K562 (cell line): ENCODE measurements at regions not wholly inside any gene's neighbourhood (a gene's known extent, or its start where the extent isn't known, plus 50 kb on each side); places are given as distances from the start of the nearest gene placed in this dataset.
"Not testable (repeated sequence)": the region's sequence is repeated elsewhere in the genome, so short reads cannot be mapped to it uniquely, and the experiment has no call there.

Experiments used
- ATAC-seq: fragments of 200-7000 bp; cut with Tn5 transposase; 3 replicates; pipeline ENCODE4 v1.9.1; 2020; ENCODE audit warnings: moderate library complexity
- BruUV-seq: library from RNA; stranded (reverse); fragments of 400-500 nt; replicated peaks from 2 replicates; lab custom pipeline; 2021; lab: Mats Ljungman, UMichigan
- CTCF ChIA-PET: fragments of 300-600 bp; formaldehyde crosslinking; extraction: SDS; loops from one replicate; lab custom pipeline; 2021; ENCODE audit warnings: low intra/inter-chr PET ratio; lab: Yijun Ruan, JAX
- POLR2A ChIA-PET: fragments of 300-600, 350-650 bp; sonication (Branson Sonifier 250); formaldehyde crosslinking; extraction: SDS; loops from one replicate; lab custom pipeline; 2021; ENCODE audit warnings: antibody characterized with exemption, inconsistent platforms; lab: Yijun Ruan, JAX
- DNase-seq, 4 experiments: peaks; one replicate each; pipeline versions ENCODE4 v3.0.0 to v3.0.0-alpha.2; 2011 to 2018; ENCODE audit warnings: low spot score in 3 of 4, mixed read lengths in 3 of 4; ENCODE audit errors: extremely low read depth in 1 of 4
- FAIRE-seq: peaks from 2 replicates; lab custom pipeline; 2011; peaks lifted over from hg19 to GRCh38; lab: Jason Lieb, UNC
- H2AFZ ChIP-seq: 2 replicates; pipeline ENCODE4 v1.6.0; 2011; ENCODE audit warnings: low read depth, low read length, control low read depth, inconsistent platforms
- H3K27ac ChIP-seq: fragments of 200-600 bp; 3 replicates; pipeline ENCODE4 v1.8.0; 2011; ENCODE audit warnings: low read depth, mild to moderate bottlenecking, control low read depth, inconsistent platforms, low read length, moderate library complexity, mixed read lengths; ENCODE audit errors: extremely low read depth
- H3K27me3 ChIP-seq, 2 experiments: fragments of 300-600 bp in 1 of 2; 2 replicates in 1 of 2; 3 replicates in 1 of 2; pipeline versions ENCODE4 v1.6.0 to v1.8.0; 2011; ENCODE audit warnings: inconsistent platforms in 2 of 2, low read length in 2 of 2, mild to moderate bottlenecking in 1 of 2, mixed read lengths in 1 of 2, moderate library complexity in 1 of 2; ENCODE audit not compliant: control insufficient read depth in 2 of 2, insufficient read depth in 2 of 2
- H3K36me3 ChIP-seq: fragments of 300-600 bp; 3 replicates; pipeline ENCODE4 v1.8.0; 2011; ENCODE audit warnings: mild to moderate bottlenecking, low read length, inconsistent platforms; ENCODE audit not compliant: control insufficient read depth, insufficient read depth
- H3K4me1 ChIP-seq, 2 experiments: fragments of 200-600 bp in 1 of 2; replicated peaks in 1 of 2; 2 replicates in 1 of 2; 3 replicates in 1 of 2; pipeline versions ENCODE4 v1.5.1 to v1.8.0; 2011; ENCODE audit warnings: inconsistent platforms in 2 of 2, low read length in 2 of 2, mild to moderate bottlenecking in 1 of 2, mixed read lengths in 1 of 2, moderate library complexity in 1 of 2; ENCODE audit not compliant: control insufficient read depth in 2 of 2, insufficient read depth in 2 of 2
- H3K4me2 ChIP-seq: 2 replicates; pipeline ENCODE4 v1.6.1; 2011; ENCODE audit warnings: low read length, control low read depth, inconsistent platforms, mixed read lengths; ENCODE audit not compliant: insufficient read depth
- H3K4me3 ChIP-seq: fragments of 200-600 bp; sonication (generic), shearing (Covaris generic); 2 replicates; pipeline ENCODE4 v1.5.1; 2016; ENCODE audit warnings: control low read depth, inconsistent platforms
- H3K79me2 ChIP-seq: fragments of 200-600 bp; 3 replicates; pipeline ENCODE4 v1.8.0; 2011; ENCODE audit warnings: low read length, inconsistent platforms; ENCODE audit not compliant: control insufficient read depth, insufficient read depth
- H3K9ac ChIP-seq, 2 experiments: 2 replicates each; pipeline versions ENCODE4 v1.6.0 to v1.6.1; 2011; ENCODE audit warnings: low read depth in 2 of 2, low read length in 2 of 2, control low read depth in 1 of 2, inconsistent platforms in 1 of 2, mild to moderate bottlenecking in 1 of 2, mixed read lengths in 1 of 2; ENCODE audit not compliant: insufficient read depth in 1 of 2
- H3K9me1 ChIP-seq: one replicate; pipeline ENCODE4 v1.6.0; 2011; ENCODE audit warnings: inconsistent platforms, mild to moderate bottlenecking, low read length, moderate library complexity; ENCODE audit not compliant: control insufficient read depth, insufficient read depth
- H3K9me3 ChIP-seq: replicated peaks from 2 replicates; pipeline ENCODE4 v1.5.1; 2011; ENCODE audit warnings: low read depth, low read length, inconsistent platforms; ENCODE audit not compliant: control insufficient read depth, insufficient read depth
- H4K20me1 ChIP-seq: replicated peaks from 2 replicates; pipeline ENCODE4 v1.6.1; 2011; ENCODE audit warnings: low read length, inconsistent platforms, mixed read lengths; ENCODE audit not compliant: control insufficient read depth, insufficient read depth
- DNMT1 ChIP-seq: fragments of 450-650 bp; IDR thresholded peaks from 2 replicates; pipeline ENCODE4 v1.6.1; 2016; ENCODE audit warnings: antibody characterized with exemption, mild to moderate bottlenecking
- IRF2 ChIP-seq: sonication (generic); formaldehyde crosslinking; IDR thresholded peaks from 2 replicates; pipeline ENCODE4 v1.8.1; 2022; ENCODE audit warnings: mild to moderate bottlenecking, missing genetic modification reagents
- JUND ChIP-seq, 2 experiments: IDR thresholded peaks; 2 replicates in 1 of 2; 3 replicates in 1 of 2; pipeline ENCODE4 v1.6.1; 2011; ENCODE audit warnings: borderline replicate concordance in 2 of 2, low read depth in 2 of 2, low read length in 2 of 2, improper control_type of control experiment in 1 of 2, missing biosample characterization in 1 of 2, missing genetic modification characterization in 1 of 2, missing genetic modification reagents in 1 of 2
- KAT2B ChIP-seq: IDR thresholded peaks from one replicate; pipeline ENCODE4 v1.6.1; 2012; ENCODE audit warnings: low read depth, mild to moderate bottlenecking, control low read depth, inconsistent platforms, low read length, moderate library complexity
- POLR2AphosphoS5 ChIP-seq: IDR thresholded peaks from 2 replicates; pipeline ENCODE4 v1.6.1; 2011; ENCODE audit warnings: mild to moderate bottlenecking, low read depth, low read length, moderate library complexity; ENCODE audit not compliant: control insufficient read depth, insufficient read depth
- SMAD3 ChIP-seq: fragments of 450-650 bp; formaldehyde crosslinking; conservative IDR thresholded peaks from 2 replicates; pipeline ENCODE4 v1.4.0; 2020; ENCODE audit warnings: mild to moderate bottlenecking
- TRIM28 ChIP-seq: fragments of 450-650 bp; IDR thresholded peaks from 2 replicates; pipeline ENCODE4 v1.6.1; 2017
- WHSC1 ChIP-seq: IDR thresholded peaks from one replicate; pipeline ENCODE4 v1.6.1; 2012; ENCODE audit warnings: low read length, control low read depth, inconsistent platforms
- ZNF586 ChIP-seq: fragments of 450-650 bp; formaldehyde crosslinking; conservative IDR thresholded peaks from 2 replicates; pipeline ENCODE4 v1.4.0; 2020; ENCODE audit warnings: mild to moderate bottlenecking, moderate library complexity
- in situ Hi-C: fragments of 300-500 bp; cut with MboI; formaldehyde crosslinking; loops from 4 replicates; pipeline ENCODE4 v1.15.0; 2018; ENCODE audit warnings: inconsistent platforms, mixed read lengths
- intact Hi-C: fragments of 100-400 bp; cut with micrococcal nuclease; formaldehyde crosslinking; loops from 2 replicates; pipeline ENCODE4 v1.14.2; 2022
- TF ChIP-seq, protein P1 (sequence below), 2 experiments: fragments of 450-650 bp in 1 of 2; sonication (generic) in 1 of 2; formaldehyde crosslinking in 1 of 2; IDR thresholded peaks in 1 of 2; conservative IDR thresholded peaks in 1 of 2; 2 replicates each; pipeline versions ENCODE4 v1.6.1 to v1.8.1; 2016 to 2023; ENCODE audit warnings: mild to moderate bottlenecking in 2 of 2, moderate library complexity in 2 of 2, inconsistent platforms in 1 of 2, missing genetic modification reagents in 1 of 2
- TF ChIP-seq, protein P2 (sequence below): fragments of 450-650 bp; IDR thresholded peaks from 2 replicates; pipeline ENCODE4 v1.6.1; 2017; ENCODE audit warnings: antibody characterized with exemption, mild to moderate bottlenecking
- TF ChIP-seq, protein P3 (sequence below): sonication (generic); formaldehyde crosslinking; IDR thresholded peaks from 2 replicates; pipeline ENCODE4 v1.8.0; 2022; ENCODE audit warnings: mild to moderate bottlenecking, missing genetic modification reagents

DNA sequence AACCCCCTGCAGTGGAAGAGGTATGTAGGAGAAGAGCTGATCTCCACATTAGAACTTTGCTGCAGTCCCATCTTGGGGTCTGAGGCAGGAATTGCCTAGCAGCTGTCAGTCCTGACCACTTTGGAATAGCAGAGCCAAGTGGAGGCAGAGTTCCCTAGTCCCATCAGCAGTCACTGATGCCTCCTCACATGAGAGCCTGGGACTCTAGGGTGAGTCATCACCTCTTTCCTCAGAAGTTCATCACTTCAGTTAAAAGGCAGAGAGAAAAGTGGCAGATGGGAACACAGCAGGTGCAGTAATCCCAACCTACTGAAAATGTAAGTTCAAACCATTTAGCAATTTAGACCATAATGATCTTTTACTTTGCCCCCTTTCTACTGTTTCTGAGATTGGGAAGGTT, 73.9 kb upstream of the MED14 start (continued):
- TF ChIP-seq DNMT1 (no peak), TRIM28 (no peak), IRF2 (CRISPR knock-in tag) (no peak), POLR2AphosphoS5 (no peak), SMAD3 (no peak), ZNF586 (no peak), KAT2B (no peak), WHSC1 (no peak), JUND (IDR thresholded peaks at IDR 0.05; ENCODE audit: borderline replicate concordance, low read depth, low read length) (peak; percentile 65; the same call in 1 of the 2 replicates), JUND (tag; IDR thresholded peaks at IDR 0.05; ENCODE audit: borderline replicate concordance, low read depth, low read length) (peak; percentile 51; the same call in 1 of the 3 replicates)
- TF ChIP-seq, protein P1, sequence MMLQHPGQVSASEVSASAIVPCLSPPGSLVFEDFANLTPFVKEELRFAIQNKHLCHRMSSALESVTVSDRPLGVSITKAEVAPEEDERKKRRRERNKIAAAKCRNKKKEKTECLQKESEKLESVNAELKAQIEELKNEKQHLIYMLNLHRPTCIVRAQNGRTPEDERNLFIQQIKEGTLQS (IDR thresholded peaks at IDR 0.05): peak; percentile 68
- TF ChIP-seq, protein P1 (CRISPR knock-in tag; conservative IDR thresholded peaks at IDR 0.05): no peak
- TF ChIP-seq, protein P2, sequence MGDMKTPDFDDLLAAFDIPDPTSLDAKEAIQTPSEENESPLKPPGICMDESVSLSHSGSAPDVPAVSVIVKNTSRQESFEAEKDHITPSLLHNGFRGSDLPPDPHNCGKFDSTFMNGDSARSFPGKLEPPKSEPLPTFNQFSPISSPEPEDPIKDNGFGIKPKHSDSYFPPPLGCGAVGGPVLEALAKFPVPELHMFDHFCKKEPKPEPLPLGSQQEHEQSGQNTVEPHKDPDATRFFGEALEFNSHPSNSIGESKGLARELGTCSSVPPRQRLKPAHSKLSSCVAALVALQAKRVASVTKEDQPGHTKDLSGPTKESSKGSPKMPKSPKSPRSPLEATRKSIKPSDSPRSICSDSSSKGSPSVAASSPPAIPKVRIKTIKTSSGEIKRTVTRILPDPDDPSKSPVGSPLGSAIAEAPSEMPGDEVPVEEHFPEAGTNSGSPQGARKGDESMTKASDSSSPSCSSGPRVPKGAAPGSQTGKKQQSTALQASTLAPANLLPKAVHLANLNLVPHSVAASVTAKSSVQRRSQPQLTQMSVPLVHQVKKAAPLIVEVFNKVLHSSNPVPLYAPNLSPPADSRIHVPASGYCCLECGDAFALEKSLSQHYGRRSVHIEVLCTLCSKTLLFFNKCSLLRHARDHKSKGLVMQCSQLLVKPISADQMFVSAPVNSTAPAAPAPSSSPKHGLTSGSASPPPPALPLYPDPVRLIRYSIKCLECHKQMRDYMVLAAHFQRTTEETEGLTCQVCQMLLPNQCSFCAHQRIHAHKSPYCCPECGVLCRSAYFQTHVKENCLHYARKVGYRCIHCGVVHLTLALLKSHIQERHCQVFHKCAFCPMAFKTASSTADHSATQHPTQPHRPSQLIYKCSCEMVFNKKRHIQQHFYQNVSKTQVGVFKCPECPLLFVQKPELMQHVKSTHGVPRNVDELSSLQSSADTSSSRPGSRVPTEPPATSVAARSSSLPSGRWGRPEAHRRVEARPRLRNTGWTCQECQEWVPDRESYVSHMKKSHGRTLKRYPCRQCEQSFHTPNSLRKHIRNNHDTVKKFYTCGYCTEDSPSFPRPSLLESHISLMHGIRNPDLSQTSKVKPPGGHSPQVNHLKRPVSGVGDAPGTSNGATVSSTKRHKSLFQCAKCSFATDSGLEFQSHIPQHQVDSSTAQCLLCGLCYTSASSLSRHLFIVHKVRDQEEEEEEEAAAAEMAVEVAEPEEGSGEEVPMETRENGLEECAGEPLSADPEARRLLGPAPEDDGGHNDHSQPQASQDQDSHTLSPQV: no peak
- TF ChIP-seq, protein P3, sequence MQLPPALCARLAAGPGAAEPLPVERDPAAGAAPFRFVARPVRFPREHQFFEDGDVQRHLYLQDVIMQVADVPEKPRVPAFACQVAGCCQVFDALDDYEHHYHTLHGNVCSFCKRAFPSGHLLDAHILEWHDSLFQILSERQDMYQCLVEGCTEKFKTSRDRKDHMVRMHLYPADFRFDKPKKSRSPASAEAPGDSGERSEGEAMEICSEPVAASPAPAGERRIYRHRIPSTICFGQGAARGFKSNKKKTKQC: no peak

DNA sequence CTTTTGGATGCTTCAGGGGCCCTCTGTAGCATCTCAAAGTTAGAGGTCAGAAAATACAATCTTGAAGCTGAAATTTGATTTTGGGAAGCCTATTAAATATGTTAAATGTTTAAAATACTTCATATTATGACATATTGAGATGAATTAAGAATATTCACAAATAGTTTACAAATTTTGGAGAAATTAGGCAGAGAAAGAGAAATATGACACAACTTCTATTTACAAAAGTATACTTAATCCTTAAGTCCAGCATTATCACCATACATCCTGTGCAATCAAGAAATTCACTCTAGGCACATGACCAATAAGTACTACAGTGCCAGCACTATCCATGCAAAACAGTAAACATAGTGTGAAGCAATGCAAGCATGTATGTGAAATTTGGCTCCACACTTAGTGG, 79.7 kb upstream of the MED14 start:
- H3K9me1 ChIP-seq, H3K4me2 ChIP-seq, H3K4me1 ChIP-seq, DNase-seq, POLR2A ChIA-PET, H3K4me3 ChIP-seq, H3K79me2 ChIP-seq, H3K27ac ChIP-seq, CTCF ChIA-PET, FAIRE-seq, BruUV-seq, intact Hi-C loops, in situ Hi-C loops, H4K20me1 ChIP-seq, H3K9me3 ChIP-seq, H3K9ac ChIP-seq, H3K27me3 ChIP-seq, H2AFZ ChIP-seq, ATAC-seq, H3K36me3 ChIP-seq: not testable (repeated sequence)
